Fibroblast of skin of scalp (primary cell): ENCODE measurements at regions not wholly inside any gene's neighbourhood (a gene's known extent, or its start where the extent isn't known, plus 50 kb on each side); places are given as distances from the start of the nearest gene placed in this dataset.
A peak's percentile ranks its signal among the peaks of the same experiment; 100 is the strongest.
"Not testable (repeated sequence)": the region's sequence is repeated elsewhere in the genome, so short reads cannot be mapped to it uniquely, and the experiment has no call there.

Source experiments
- DNase-seq: peaks from one replicate; pipeline ENCODE4 v3.0.0-alpha.2; 2013

GRCh38 chr2:166727095-166727494 is 161.2 kb upstream of the XIRP2 start:
- DNase-seq: no peak

- no peak for DNase-seq
These were observed 162.1 kb upstream of the XIRP2 start for GRCh38 chr2:166725927-166726924.

GRCh38 chr2:166716968-166717367 is 171.3 kb upstream of the XIRP2 start:
- no peak for DNase-seq

- DNase-seq: no peak
These were observed 188.2 kb upstream of the XIRP2 start for GRCh38 chr2:166700079-166700478.

- no peak for DNase-seq
These were observed 193.1 kb upstream of the XIRP2 start for GRCh38 chr2:166695154-166695553.

DNA sequence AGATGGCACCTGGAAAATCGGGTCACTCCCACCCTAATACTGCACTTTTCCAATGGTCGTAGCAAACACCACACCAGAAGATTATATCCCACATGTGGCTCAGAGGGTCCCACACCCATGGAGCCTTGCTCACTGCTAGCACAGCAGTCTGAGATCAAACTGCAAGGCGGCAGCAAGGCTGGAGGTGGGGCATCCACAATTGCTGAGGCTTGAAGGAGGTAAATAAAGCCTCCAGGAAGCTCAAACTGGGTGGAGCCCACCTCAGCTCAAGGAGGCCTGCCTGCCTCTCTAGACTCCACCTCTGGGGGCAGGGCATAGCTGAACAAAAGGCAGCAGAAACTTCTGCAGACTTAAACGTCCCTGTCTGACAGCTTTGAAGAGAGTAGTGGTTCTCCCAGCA is 192.0 kb upstream of the SCN7A start:
- not testable (repeated sequence) for DNase-seq

- no peak for DNase-seq
These were observed 183.9 kb upstream of the SCN7A start for GRCh38 chr2:166677996-166678395.

- no peak for DNase-seq
These were observed 182.7 kb upstream of the SCN7A start for GRCh38 chr2:166676716-166677115.

DNA sequence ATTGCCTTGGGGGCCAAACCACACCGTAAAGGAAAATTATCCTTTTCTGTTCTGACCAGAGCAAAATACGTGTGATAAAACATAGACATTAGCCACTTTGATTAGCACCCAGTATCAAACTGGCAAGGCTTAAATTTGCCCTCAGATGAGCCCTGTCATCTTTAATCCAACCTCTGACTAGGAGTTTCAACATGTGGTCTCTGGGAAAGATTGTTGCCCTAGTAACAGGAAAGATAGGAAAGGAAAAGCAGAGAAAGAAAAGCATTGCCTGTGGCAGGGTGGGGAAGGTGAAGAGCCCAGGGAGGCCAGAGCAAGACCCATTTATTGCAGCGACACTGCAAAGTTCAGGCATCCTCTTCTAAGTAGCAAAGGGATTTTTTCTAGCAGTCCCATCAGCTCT is 181.5 kb upstream of the SCN7A start:
- no peak for DNase-seq

DNA sequence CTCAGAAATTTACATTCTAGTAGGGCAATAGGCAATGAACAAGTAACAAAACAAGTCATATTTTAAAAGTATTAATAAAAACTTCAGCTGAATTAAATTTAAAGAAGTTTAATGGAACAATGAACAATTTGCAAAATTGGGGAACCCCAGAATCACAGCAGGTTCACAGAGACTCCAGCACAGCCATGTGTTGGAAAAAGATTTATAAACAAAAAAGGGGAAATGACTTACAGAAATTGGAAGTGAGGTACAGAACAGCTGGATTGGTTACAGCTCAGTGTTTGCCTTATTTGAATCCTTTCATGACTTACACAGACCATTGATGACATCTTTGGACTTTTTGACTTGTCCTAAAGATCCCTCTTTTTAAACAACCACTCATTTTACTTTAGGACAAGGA is 179.9 kb upstream of the SCN7A start:
- no peak for DNase-seq

- DNase-seq: no peak
These were observed 177.8 kb upstream of the SCN7A start for GRCh38 chr2:166671801-166672200.

GRCh38 chr2:166671235-166671634 is 177.2 kb upstream of the SCN7A start:
- peak; percentile 5 for DNase-seq

GRCh38 chr2:166665991-166666940 is 172.2 kb upstream of the SCN7A start:
- peak; percentile 60 for DNase-seq

- DNase-seq: no peak
These were observed 167.8 kb upstream of the SCN7A start for GRCh38 chr2:166661824-166662223.

DNA sequence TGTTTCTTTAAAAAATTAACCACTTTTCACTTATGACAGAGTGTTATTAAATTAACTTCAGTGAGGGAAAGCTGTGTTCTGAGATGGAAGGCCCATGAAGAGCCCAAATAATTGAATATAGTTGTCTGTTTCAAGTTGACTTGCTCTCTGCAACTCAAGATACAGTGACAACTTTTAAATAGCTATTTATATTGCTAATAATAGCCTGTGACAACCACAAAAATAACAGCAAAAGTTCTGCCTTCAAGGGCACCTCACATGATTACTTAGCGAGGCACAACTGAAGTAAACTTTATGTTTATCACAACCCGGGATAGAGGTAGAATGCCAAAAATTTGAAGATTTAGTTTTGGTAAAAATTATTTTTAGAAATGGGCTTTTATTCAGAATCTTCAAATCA is 167.3 kb upstream of the SCN7A start:
- DNase-seq: no peak

GRCh38 chr2:166658901-166659300 is 164.9 kb upstream of the SCN7A start:
- no peak for DNase-seq

DNA sequence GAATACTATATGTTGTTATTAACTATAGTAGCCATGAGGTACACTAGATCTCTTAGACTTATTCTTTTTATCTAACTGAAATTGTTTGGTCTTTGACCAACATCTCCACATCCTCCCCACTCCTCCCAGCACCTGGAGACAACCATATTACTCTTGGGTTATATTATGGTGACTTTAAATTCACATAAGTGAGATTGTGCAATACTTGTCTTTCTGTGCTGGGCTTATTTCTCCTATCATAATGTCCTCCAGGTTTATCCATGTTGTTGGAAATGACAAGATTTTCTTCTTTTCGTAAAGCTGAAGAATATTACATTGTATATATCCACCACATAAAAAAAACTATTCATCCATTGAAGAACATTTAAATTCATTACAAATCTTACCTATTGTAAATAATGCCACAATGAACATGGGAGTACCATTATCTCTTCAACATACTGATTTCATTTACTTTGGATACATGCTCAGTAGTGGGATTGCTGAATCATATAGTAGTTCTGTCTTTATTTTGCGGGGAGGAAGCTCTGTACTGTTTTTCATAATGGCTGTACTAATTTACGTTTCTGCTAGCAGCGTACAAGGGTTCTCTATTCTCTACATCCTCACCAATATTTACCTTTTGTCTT is 159.2 kb upstream of the SCN7A start:
- peak; percentile 45 for DNase-seq

DNA sequence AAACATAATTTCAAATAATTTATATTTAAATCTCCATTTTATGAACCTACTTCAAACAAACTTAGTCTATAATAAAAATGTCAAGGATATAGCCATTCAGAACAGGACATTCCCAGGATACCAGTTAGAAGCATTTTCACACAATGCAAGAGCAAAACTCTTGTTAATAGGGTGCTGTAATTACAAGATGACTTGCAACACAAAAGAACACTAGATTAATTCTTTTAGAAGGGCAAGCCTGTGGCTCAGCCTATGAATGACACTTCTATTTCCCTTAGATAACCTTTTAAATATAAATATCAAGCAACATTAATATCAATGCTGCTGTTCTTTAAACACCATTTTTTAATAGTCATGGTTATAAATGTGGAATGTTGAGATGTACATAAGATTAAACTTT is 157.9 kb upstream of the SCN7A start:
- DNase-seq: no peak

GRCh38 chr2:166651080-166651675 is 157.1 kb upstream of the SCN7A start:
- DNase-seq: peak; percentile 76

DNA sequence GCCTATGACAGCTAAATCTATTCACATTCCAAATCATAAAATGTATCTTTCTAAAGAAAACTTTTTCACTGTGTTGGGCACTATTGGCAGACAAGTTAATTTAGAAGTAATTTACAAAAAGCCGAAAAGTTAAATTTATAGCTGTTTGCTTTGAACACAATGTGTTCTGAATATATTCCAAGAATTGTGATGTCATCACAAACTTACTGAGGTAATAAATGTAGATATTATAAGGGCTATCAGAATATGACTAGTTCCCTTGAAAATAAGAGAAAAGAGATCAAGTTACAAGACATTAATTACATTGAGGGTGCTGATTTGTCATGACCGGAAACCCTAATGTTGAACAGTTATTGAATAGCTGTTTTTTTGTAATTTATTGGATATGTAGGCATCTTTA is 153.9 kb upstream of the SCN7A start:
- DNase-seq: no peak

GRCh38 chr2:166643980-166644379 is 149.9 kb upstream of the SCN7A start:
- no peak for DNase-seq

DNA sequence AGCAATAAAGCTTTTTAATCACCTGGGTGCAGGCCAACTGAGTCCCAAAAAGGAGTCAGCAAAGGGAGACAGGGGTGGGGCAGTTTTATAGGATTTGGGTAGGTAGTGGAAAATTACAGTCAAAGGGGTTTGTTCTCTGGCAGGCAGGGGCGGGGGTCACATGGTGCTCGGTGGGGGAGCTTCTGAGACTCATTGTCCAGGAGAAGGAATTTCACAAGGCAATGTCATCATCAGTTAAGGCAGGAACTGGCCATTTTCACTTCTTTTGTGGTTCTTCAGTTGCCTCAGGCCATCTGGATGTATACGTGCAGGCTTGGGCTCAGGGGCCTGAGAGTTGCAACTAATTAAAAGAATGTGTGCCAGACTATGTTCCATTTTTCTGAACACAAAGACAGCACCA is 147.5 kb upstream of the SCN7A start:
- DNase-seq: not testable (repeated sequence)
